Adrenal gland (tissue), 5 donors: ENCODE measurements at regions not wholly inside any gene's neighbourhood (a gene's known extent, or its start where the extent isn't known, plus 50 kb on each side); places are given as distances from the start of the nearest gene placed in this dataset.
"Not testable (repeated sequence)": the region's sequence is repeated elsewhere in the genome, so short reads cannot be mapped to it uniquely, and the experiment has no call there.

ENCODE experiments used
- POLR2A ChIP-seq, 2 donors: fragments of 450-650 bp; IDR thresholded peaks; one replicate each; pipeline ENCODE4 v1.6.1; 2017; ENCODE audit warnings: antibody characterized with exemption in 2 of 2, mild to moderate bottlenecking in 2 of 2, moderate library complexity in 1 of 2
- TF ChIP-seq, protein P1 (sequence below), 6 experiments: fragments of 450-650 bp in 4 of 6; fragments of 200-600 bp in 2 of 6; sonication (generic) in 1 of 6; IDR thresholded peaks; 1 replicate in 5 of 6; 2 replicates in 1 of 6; pipeline versions ENCODE4 v1.5.1 to v1.8.0; 2016 to 2021; ENCODE audit warnings: antibody characterized with exemption in 6 of 6, mild to moderate bottlenecking in 2 of 6, moderate library complexity in 1 of 6
- donor health status: DM: no; HTN: no; CAD: no.

DNA sequence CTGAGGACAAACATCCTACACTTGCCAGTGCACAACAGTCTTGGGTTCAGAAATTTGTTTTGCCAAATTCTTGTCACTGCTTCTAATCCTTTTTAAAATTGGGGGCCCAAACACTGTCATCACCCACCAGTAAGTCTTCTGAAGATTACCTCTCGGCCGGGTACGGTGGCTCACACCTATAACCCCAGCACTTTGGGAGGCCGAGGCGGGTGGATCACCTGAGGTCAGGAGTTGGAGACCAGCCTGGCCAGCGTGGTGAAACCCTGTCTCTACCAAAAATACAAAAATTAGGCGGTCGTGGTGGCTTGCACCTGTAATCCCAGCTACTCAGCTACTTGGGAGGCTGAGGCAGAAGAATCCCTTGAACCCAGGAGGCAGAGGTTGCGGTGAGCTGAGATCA, 87.8 kb upstream of the DMRT1 start:
- TF ChIP-seq, protein P1, sequence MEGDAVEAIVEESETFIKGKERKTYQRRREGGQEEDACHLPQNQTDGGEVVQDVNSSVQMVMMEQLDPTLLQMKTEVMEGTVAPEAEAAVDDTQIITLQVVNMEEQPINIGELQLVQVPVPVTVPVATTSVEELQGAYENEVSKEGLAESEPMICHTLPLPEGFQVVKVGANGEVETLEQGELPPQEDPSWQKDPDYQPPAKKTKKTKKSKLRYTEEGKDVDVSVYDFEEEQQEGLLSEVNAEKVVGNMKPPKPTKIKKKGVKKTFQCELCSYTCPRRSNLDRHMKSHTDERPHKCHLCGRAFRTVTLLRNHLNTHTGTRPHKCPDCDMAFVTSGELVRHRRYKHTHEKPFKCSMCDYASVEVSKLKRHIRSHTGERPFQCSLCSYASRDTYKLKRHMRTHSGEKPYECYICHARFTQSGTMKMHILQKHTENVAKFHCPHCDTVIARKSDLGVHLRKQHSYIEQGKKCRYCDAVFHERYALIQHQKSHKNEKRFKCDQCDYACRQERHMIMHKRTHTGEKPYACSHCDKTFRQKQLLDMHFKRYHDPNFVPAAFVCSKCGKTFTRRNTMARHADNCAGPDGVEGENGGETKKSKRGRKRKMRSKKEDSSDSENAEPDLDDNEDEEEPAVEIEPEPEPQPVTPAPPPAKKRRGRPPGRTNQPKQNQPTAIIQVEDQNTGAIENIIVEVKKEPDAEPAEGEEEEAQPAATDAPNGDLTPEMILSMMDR (IDR thresholded peaks at IDR 0.05), result not testable (repeated sequence)
- TF ChIP-seq POLR2A (IDR thresholded peaks at IDR 0.05), result not testable (repeated sequence)
